ENCODE measurements at regions not wholly inside any gene's neighbourhood (a gene's known extent, or its start where the extent isn't known, plus 50 kb on each side); places are given as distances from the start of the nearest gene placed in this dataset.

DNA sequence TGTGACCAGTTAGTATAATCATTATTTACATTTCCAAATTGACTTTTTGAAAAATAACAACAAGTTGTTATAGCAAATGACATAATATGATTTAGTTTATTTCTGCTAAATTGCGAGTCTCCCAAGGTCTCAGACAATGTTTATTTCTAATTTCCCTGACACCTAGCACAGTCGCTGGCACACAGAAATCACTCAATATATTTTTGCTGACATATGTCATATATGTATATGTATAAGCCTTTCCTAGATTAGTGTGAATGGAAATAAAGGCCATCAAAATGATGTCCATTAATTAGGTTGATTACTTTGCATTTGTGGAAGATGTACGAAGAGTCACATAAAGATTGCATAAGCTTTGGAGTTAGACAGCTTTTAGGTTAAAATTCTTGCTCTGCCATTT, 136.7 kb upstream of the CDH2 start:
- TF ChIP-seq, protein P1, sequence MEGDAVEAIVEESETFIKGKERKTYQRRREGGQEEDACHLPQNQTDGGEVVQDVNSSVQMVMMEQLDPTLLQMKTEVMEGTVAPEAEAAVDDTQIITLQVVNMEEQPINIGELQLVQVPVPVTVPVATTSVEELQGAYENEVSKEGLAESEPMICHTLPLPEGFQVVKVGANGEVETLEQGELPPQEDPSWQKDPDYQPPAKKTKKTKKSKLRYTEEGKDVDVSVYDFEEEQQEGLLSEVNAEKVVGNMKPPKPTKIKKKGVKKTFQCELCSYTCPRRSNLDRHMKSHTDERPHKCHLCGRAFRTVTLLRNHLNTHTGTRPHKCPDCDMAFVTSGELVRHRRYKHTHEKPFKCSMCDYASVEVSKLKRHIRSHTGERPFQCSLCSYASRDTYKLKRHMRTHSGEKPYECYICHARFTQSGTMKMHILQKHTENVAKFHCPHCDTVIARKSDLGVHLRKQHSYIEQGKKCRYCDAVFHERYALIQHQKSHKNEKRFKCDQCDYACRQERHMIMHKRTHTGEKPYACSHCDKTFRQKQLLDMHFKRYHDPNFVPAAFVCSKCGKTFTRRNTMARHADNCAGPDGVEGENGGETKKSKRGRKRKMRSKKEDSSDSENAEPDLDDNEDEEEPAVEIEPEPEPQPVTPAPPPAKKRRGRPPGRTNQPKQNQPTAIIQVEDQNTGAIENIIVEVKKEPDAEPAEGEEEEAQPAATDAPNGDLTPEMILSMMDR (IDR thresholded peaks at IDR 0.05 in 2 of 3, conservative IDR thresholded peaks at IDR 0.05 in 1 of 3; ENCODE audit: control insufficient read depth in 2 of 3, extremely low read depth in 1 of 3, insufficient read depth in 1 of 3, low read depth in 3 of 3, low read length in 3 of 3), result no peak
- TF ChIP-seq, protein P2, sequence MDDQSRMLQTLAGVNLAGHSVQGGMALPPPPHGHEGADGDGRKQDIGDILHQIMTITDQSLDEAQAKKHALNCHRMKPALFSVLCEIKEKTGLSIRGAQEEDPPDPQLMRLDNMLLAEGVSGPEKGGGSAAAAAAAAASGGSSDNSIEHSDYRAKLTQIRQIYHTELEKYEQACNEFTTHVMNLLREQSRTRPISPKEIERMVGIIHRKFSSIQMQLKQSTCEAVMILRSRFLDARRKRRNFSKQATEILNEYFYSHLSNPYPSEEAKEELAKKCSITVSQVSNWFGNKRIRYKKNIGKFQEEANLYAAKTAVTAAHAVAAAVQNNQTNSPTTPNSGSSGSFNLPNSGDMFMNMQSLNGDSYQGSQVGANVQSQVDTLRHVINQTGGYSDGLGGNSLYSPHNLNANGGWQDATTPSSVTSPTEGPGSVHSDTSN (IDR thresholded peaks at IDR 0.05; ENCODE audit: insufficient replicate concordance, low read depth, low read length), result no peak
- TF ChIP-seq, protein P3, sequence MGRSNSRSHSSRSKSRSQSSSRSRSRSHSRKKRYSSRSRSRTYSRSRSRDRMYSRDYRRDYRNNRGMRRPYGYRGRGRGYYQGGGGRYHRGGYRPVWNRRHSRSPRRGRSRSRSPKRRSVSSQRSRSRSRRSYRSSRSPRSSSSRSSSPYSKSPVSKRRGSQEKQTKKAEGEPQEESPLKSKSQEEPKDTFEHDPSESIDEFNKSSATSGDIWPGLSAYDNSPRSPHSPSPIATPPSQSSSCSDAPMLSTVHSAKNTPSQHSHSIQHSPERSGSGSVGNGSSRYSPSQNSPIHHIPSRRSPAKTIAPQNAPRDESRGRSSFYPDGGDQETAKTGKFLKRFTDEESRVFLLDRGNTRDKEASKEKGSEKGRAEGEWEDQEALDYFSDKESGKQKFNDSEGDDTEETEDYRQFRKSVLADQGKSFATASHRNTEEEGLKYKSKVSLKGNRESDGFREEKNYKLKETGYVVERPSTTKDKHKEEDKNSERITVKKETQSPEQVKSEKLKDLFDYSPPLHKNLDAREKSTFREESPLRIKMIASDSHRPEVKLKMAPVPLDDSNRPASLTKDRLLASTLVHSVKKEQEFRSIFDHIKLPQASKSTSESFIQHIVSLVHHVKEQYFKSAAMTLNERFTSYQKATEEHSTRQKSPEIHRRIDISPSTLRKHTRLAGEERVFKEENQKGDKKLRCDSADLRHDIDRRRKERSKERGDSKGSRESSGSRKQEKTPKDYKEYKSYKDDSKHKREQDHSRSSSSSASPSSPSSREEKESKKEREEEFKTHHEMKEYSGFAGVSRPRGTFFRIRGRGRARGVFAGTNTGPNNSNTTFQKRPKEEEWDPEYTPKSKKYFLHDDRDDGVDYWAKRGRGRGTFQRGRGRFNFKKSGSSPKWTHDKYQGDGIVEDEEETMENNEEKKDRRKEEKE (IDR thresholded peaks at IDR 0.05), result no peak
- no peak for TF ChIP-seq CBFB (IDR thresholded peaks at IDR 0.05; ENCODE audit: low read depth)
